ENCODE measurements at regions not wholly inside any gene's neighbourhood (a gene's known extent, or its start where the extent isn't known, plus 50 kb on each side); places are given as distances from the start of the nearest gene placed in this dataset.

DNA sequence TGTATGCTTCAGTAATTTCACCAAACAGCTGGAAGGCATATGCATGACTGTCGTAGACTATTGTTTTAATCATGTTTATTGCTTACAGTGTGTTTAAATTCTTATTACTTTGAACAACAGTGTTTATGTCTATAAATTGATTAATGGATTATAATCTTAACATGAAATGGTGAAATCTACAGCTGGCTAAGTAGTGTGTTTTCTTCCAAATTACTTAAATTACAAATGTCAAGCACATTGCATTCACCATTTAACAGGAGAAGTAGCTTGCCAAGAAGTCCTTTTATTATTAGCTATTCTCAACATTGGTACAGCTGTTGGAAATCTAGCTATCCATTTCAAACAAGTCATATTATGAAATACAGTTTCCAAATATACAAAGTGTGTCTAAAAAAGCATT is 849.3 kb upstream of the PCDH10 start:
- TF ChIP-seq CTCF (IDR thresholded peaks at IDR 0.05; ENCODE audit: poor library complexity, severe bottlenecking) (no peak), SMC3 (conservative IDR thresholded peaks at IDR 0.05; ENCODE audit: poor library complexity) (no peak), POLR2AphosphoS5 (IDR thresholded peaks at IDR 0.05) (no peak), EZH2 (IDR thresholded peaks at IDR 0.05; ENCODE audit: borderline replicate concordance, insufficient read depth, low read length, poor library complexity, severe bottlenecking) (no peak), TAF1 (IDR thresholded peaks at IDR 0.05; ENCODE audit: low read depth) (no peak), REST (IDR thresholded peaks at IDR 0.05; ENCODE audit: borderline replicate concordance) (no peak), RAD21 (conservative IDR thresholded peaks at IDR 0.05) (no peak), MXI1 (conservative IDR thresholded peaks at IDR 0.05; ENCODE audit: poor library complexity, severe bottlenecking) (no peak), EP300 (conservative IDR thresholded peaks at IDR 0.05; ENCODE audit: poor library complexity, severe bottlenecking) (no peak)
